IPS-NIHi11 (cell line): ENCODE measurements at regions not wholly inside any gene's neighbourhood (a gene's known extent, or its start where the extent isn't known, plus 50 kb on each side); places are given as distances from the start of the nearest gene placed in this dataset.

Experiments used
- DNase-seq: peaks from one replicate; pipeline ENCODE4 v3.0.0; 2012; ENCODE audit warnings: mixed read lengths, low spot score

GRCh38 chr10:108204528-108205305, 1040.2 kb upstream of the SORCS1 start:
- DNase-seq, result peak; percentile 54

GRCh38 chr10:108203905-108204527, 1039.5 kb upstream of the SORCS1 start:
- no peak for DNase-seq

GRCh38 chr10:108187408-108188012, 1023.0 kb upstream of the SORCS1 start:
- DNase-seq, result no peak

GRCh38 chr10:108184114-108184513, 1019.6 kb upstream of the SORCS1 start:
- no peak for DNase-seq

- DNase-seq, result no peak
Observed at GRCh38 chr10:108180878-108181277, 1016.4 kb upstream of the SORCS1 start.

GRCh38 chr10:108169846-108170245, 1005.3 kb upstream of the SORCS1 start:
- DNase-seq, result no peak

GRCh38 chr10:108167766-108168165, 1003.3 kb upstream of the SORCS1 start:
- DNase-seq, result no peak

GRCh38 chr10:108166401-108166800, 1001.9 kb upstream of the SORCS1 start:
- DNase-seq, result no peak

GRCh38 chr10:108147346-108147745, 982.8 kb upstream of the SORCS1 start:
- no peak for DNase-seq

GRCh38 chr10:108141064-108141463, 976.6 kb upstream of the SORCS1 start:
- no peak for DNase-seq

GRCh38 chr10:108132303-108132702, 967.8 kb upstream of the SORCS1 start:
- DNase-seq, result no peak

- DNase-seq, result no peak
Observed at GRCh38 chr10:108130575-108130974, 966.1 kb upstream of the SORCS1 start.

GRCh38 chr10:108112218-108112617, 947.7 kb upstream of the SORCS1 start:
- DNase-seq, result peak; percentile 59

GRCh38 chr10:108104551-108105156, 940.1 kb upstream of the SORCS1 start:
- DNase-seq, result no peak

GRCh38 chr10:108097258-108097657, 932.8 kb upstream of the SORCS1 start:
- DNase-seq, result no peak

GRCh38 chr10:108095932-108096925, 931.7 kb upstream of the SORCS1 start:
- DNase-seq, result no peak

- DNase-seq, result no peak
Observed at GRCh38 chr10:108090476-108091215, 926.1 kb upstream of the SORCS1 start.

- no peak for DNase-seq
Observed at GRCh38 chr10:108086502-108086901, 922.0 kb upstream of the SORCS1 start.

- DNase-seq, result no peak
Observed at GRCh38 chr10:108082596-108082995, 918.1 kb upstream of the SORCS1 start.

GRCh38 chr10:108078263-108078662, 913.8 kb upstream of the SORCS1 start:
- DNase-seq, result no peak

GRCh38 chr10:108072466-108072865, 908.0 kb upstream of the SORCS1 start:
- no peak for DNase-seq
